GM12892 (cell line): ENCODE measurements at regions not wholly inside any gene's neighbourhood (a gene's known extent, or its start where the extent isn't known, plus 50 kb on each side); places are given as distances from the start of the nearest gene placed in this dataset.

Experiments used
- DNase-seq: peaks from one replicate; pipeline ENCODE4 v3.0.0; 2011; ENCODE audit not compliant: insufficient read length
- FAIRE-seq: peaks from 2 replicates; lab custom pipeline; 2011; peaks lifted over from hg19 to GRCh38; lab: Jason Lieb, UNC
- POLR2A ChIP-seq: IDR thresholded peaks from 2 replicates; pipeline ENCODE4 v1.6.1; 2011; ENCODE audit warnings: low read depth, low read length, control low read depth
- POLR2AphosphoS5 ChIP-seq: IDR thresholded peaks from 2 replicates; pipeline ENCODE4 v1.6.1; 2011; ENCODE audit warnings: low read depth, low read length, control low read depth
- TAF1 ChIP-seq: IDR thresholded peaks from 2 replicates; pipeline ENCODE4 v1.6.1; 2011; ENCODE audit warnings: low read depth, mild to moderate bottlenecking, control low read depth, low read length, borderline replicate concordance

- TF ChIP-seq POLR2A (no peak), POLR2AphosphoS5 (no peak), TAF1 (no peak)
- DNase-seq = no peak
- FAIRE-seq = no peak
These were observed 285.0 kb upstream of the RGS6 start for GRCh38 chr14:71647086-71647784.

GRCh38 chr14:71648725-71649124 is 283.5 kb upstream of the RGS6 start:
- no peak for DNase-seq
- no peak for FAIRE-seq
- TF ChIP-seq TAF1 = no peak
- no peak for TF ChIP-seq POLR2A
- no peak for TF ChIP-seq POLR2AphosphoS5

DNA sequence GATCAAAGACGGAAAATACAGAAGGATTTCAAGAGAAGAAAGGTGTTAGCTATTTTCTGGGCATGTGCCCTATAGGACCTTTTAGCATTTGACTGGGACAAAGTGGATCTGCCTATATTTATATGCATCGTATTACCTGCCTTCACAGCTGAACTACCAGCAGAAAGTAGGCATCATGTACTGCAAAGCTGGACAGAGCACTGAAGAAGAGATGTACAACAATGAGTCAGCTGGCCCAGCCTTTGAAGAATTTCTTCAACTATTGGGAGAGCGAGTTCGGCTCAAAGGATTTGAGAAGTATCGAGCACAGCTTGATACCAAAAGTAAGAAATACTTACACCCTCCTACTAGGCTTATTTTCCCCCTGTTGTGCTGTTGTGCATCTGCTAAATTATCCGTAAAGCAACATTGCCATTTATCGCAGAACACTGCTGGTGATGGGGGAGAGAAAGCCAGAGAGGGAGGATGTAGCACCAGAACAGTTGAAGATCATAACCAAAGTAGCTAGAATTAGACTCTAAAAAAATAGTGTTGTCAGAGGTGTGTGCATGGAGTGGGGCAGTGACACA is 282.0 kb upstream of the RGS6 start:
- no peak for DNase-seq
- TF ChIP-seq POLR2A (no peak), TAF1 (no peak), POLR2AphosphoS5 (no peak)
- FAIRE-seq = no peak

- DNase-seq = no peak
- no peak for FAIRE-seq
- TF ChIP-seq POLR2A (no peak), TAF1 (no peak), POLR2AphosphoS5 (no peak)
These were observed 281.0 kb upstream of the RGS6 start for GRCh38 chr14:71651228-71651627.

DNA sequence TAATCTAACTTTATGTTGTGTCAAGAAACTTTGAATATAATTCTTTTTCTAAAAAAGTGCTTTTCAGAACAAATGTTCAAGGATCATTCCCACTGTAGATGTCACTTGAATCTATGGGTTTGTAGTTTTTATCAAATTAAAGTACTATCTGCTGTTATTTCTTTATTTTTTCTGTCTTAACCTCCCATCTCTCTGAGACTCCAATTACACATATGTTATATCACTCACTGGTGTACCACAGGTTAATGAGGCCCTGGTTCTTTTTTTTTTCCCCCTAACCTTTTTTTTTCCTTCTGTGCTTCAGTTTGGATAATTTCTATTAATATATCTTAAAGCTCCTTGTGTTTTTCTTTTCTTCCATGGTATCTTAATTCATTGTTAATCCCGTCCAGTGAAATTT is 279.9 kb upstream of the RGS6 start:
- no peak for DNase-seq
- TF ChIP-seq TAF1 (no peak), POLR2AphosphoS5 (no peak), POLR2A (no peak)
- FAIRE-seq = no peak

GRCh38 chr14:71654810-71655209 is 277.4 kb upstream of the RGS6 start:
- DNase-seq (no peak), FAIRE-seq (no peak)
- TF ChIP-seq POLR2AphosphoS5 = no peak
- TF ChIP-seq TAF1 = no peak
- TF ChIP-seq POLR2A = no peak

- TF ChIP-seq POLR2AphosphoS5 = no peak
- no peak for TF ChIP-seq TAF1
- TF ChIP-seq POLR2A = no peak
- FAIRE-seq (no peak), DNase-seq (no peak)
These were observed 273.9 kb upstream of the RGS6 start for GRCh38 chr14:71658261-71658860.

- peak; percentile 48 for FAIRE-seq
These were observed 273.1 kb upstream of the RGS6 start for GRCh38 chr14:71659159-71659558.

GRCh38 chr14:71661441-71661840 is 270.8 kb upstream of the RGS6 start:
- TF ChIP-seq POLR2A (no peak), TAF1 (no peak), POLR2AphosphoS5 (no peak)
- FAIRE-seq (peak; percentile 76), DNase-seq (no peak)

More at GRCh38 chr14:71659159-71659558, 273.1 kb upstream of the RGS6 start:
- DNase-seq = no peak
- TF ChIP-seq POLR2AphosphoS5 (no peak), POLR2A (no peak), TAF1 (no peak)

GRCh38 chr14:71662291-71662790 is 269.9 kb upstream of the RGS6 start:
- DNase-seq (no peak), FAIRE-seq (no peak)
- TF ChIP-seq TAF1 (no peak), POLR2A (no peak), POLR2AphosphoS5 (no peak)

DNA sequence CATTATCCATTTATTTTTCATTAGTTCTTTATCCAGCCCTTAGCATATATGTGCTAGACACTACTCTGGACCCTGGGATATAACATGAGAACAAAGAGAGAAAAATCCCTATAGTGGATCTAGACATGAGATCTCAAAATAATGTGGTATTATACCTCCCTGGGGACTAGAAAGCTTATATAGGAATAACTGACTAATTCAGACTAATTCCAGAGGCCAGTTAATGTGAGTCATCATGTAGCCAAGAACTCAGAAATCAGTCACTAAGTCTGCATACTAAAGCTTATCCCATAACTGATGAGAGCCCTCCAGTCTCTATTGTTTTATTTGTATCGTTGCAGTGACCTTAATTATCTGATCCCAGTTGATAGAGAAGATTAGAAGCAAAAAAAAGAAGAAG is 267.1 kb upstream of the RGS6 start:
- DNase-seq = no peak
- FAIRE-seq = no peak
- TF ChIP-seq TAF1 (no peak), POLR2A (no peak)

- no peak for TF ChIP-seq POLR2AphosphoS5
- no peak for TF ChIP-seq POLR2A
- TF ChIP-seq TAF1 = no peak
- FAIRE-seq (no peak), DNase-seq (no peak)
These were observed 266.4 kb upstream of the RGS6 start for GRCh38 chr14:71665781-71666180.
